Dermis blood vessel endothelial cell (primary cell): ENCODE measurements at regions not wholly inside any gene's neighbourhood (a gene's known extent, or its start where the extent isn't known, plus 50 kb on each side); places are given as distances from the start of the nearest gene placed in this dataset.
A peak's percentile ranks its signal among the peaks of the same experiment; 100 is the strongest.

Experiments used
- DNase-seq: peaks from one replicate; pipeline ENCODE4 v3.0.0; 2010

- DNase-seq = no peak
These were observed 107.3 kb upstream of the PRR20G start for GRCh38 chr3:127394984-127395662.

- no peak for DNase-seq
These were observed 106.2 kb upstream of the PRR20G start for GRCh38 chr3:127394031-127394430.

- no peak for DNase-seq
These were observed 105.4 kb upstream of the PRR20G start for GRCh38 chr3:127393131-127393820.

- no peak for DNase-seq
These were observed 104.3 kb upstream of the PRR20G start for GRCh38 chr3:127392156-127392490.

- no peak for DNase-seq
These were observed 103.8 kb upstream of the PRR20G start for GRCh38 chr3:127391436-127392155.

GRCh38 chr3:127390365-127391025 lies 102.6 kb upstream of the PRR20G start:
- no peak for DNase-seq

- DNase-seq = no peak
These were observed 102.1 kb upstream of the PRR20G start for GRCh38 chr3:127389913-127390312.

- DNase-seq = peak; percentile 3
These were observed 101.6 kb upstream of the PRR20G start for GRCh38 chr3:127389420-127389819.

GRCh38 chr3:127388427-127388826 lies 100.6 kb upstream of the PRR20G start:
- DNase-seq = no peak

GRCh38 chr3:127387556-127388153 lies 99.8 kb upstream of the PRR20G start:
- no peak for DNase-seq

- no peak for DNase-seq
These were observed 99.3 kb upstream of the PRR20G start for GRCh38 chr3:127387119-127387518.

- DNase-seq = no peak
These were observed 98.6 kb upstream of the PRR20G start for GRCh38 chr3:127386490-127386889.

- DNase-seq = no peak
These were observed 97.7 kb upstream of the PRR20G start for GRCh38 chr3:127385540-127385870.

GRCh38 chr3:127384717-127385539 lies 97.1 kb upstream of the PRR20G start:
- DNase-seq = no peak

- no peak for DNase-seq
These were observed 95.9 kb upstream of the PRR20G start for GRCh38 chr3:127383656-127384179.

- no peak for DNase-seq
These were observed 90.2 kb upstream of the PRR20G start for GRCh38 chr3:127377801-127378655.

GRCh38 chr3:127375151-127375930 lies 87.5 kb upstream of the PRR20G start:
- DNase-seq = no peak

GRCh38 chr3:127374086-127375010 lies 86.5 kb upstream of the PRR20G start:
- DNase-seq = peak; percentile 35
